ENCODE measurements at regions not wholly inside any gene's neighbourhood (a gene's known extent, or its start where the extent isn't known, plus 50 kb on each side); places are given as distances from the start of the nearest gene placed in this dataset.

DNA sequence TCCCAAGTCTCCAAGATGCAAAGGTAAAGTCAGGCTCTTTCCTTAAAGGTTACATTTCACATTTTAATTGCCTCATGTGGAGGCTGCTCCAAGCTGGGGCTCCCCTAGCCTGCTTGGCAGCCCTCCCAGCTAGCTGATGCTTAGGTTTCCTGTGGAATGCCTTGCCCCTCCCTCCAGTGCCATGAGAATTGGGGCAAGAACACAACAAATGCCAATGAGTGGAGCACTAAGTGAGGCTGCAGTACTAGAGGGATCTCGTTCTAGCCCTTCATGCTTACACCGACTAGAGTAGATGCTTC lies 597.7 kb downstream of the MID1IP1 start:
- ChIA-PET POLR2A (ENCODE audit: unreplicated experiment) (no interaction called here), CTCF (no interaction called here)
- DNase-seq (no peak), ATAC-seq (ENCODE audit: low read depth) (no peak)
- Histone ChIP-seq H2AFZ (replicated peaks; ENCODE audit: low read length, poor library complexity) (no peak overlapping the region), H3K9me3 (ENCODE audit: control insufficient read depth, insufficient read depth, low read length) (no peaks in the 10 kb centered on the region; the same call in 1 of the 2 replicates), H3K23ac (ENCODE audit: low read depth, low read length) (no peak overlapping the region), H4K5ac (ENCODE audit: low read depth, low read length) (no peak overlapping the region), H3K4ac (ENCODE audit: low read depth, low read length) (no peak overlapping the region), H4K8ac (ENCODE audit: low read depth in 2 of 2, low read length in 2 of 2) (no peak overlapping the region), H2AK9ac (replicated peaks; ENCODE audit: low read depth, low read length, poor library complexity) (no peak overlapping the region), H3K36me3 (ENCODE audit: control insufficient read depth, insufficient read depth, low read length) (no peaks in the 10 kb centered on the region), H3K27me3 (ENCODE audit: control insufficient read depth, insufficient read depth, low read length) (peaks cover 10% of the 10 kb centered on the region), H3K4me3 (ENCODE audit: insufficient read depth, low read depth, low read length) (no peak overlapping the region), H2BK120ac (ENCODE audit: low read depth, low read length) (no peak overlapping the region), H3K56ac (ENCODE audit: extremely low read depth, insufficient read depth, low read length) (no peak overlapping the region), H3K79me1 (ENCODE audit: low read depth in 1 of 2, low read length in 2 of 2) (no peaks in the 10 kb centered on the region), H2BK5ac (ENCODE audit: low read depth, low read length, poor library complexity, severe bottlenecking) (no peak overlapping the region), H3K18ac (ENCODE audit: low read depth, low read length) (no peak overlapping the region), H3K14ac (replicated peaks; ENCODE audit: low read depth, low read length) (no peak overlapping the region), H3K27ac (ENCODE audit: insufficient read depth, low read length) (no peak overlapping the region), H2BK20ac (ENCODE audit: low read depth, low read length) (no peak overlapping the region), H4K91ac (ENCODE audit: insufficient read depth, low read depth, low read length) (no peak overlapping the region), H3K4me1 (ENCODE audit: control insufficient read depth, insufficient read depth, low read length) (no peaks in the 10 kb centered on the region), H2BK15ac (ENCODE audit: low read depth, low read length) (no peak overlapping the region), H3K9ac (ENCODE audit: low read depth, low read length) (no peak overlapping the region), H4K20me1 (ENCODE audit: insufficient read depth, low read length) (no peaks in the 10 kb centered on the region), H2AK5ac (ENCODE audit: low read depth, low read length) (no peak overlapping the region), H3K4me2 (ENCODE audit: low read depth, low read length) (no peak overlapping the region), H3K9me1 (ENCODE audit: insufficient read depth, low read length) (no peaks in the 10 kb centered on the region)
- in situ Hi-C loops (cut with MboI; ENCODE audit: low sequenced_read_pairs), result no loop called here
- no TSS peak for BruUV-seq (replicated peaks)
- dilution Hi-C loops (cut with HindIII; ENCODE audit: low sequenced_read_pairs, unreplicated experiment), result no loop called here
- intact Hi-C loops (cut with micrococcal nuclease), result no loop called here
- TF ChIP-seq MAFK (IDR thresholded peaks at IDR 0.05; ENCODE audit: low read depth, low read length) (no peak), CHD1 (IDR thresholded peaks at IDR 0.05; ENCODE audit: low read depth, low read length) (no peak), FOS (IDR thresholded peaks at IDR 0.05; ENCODE audit: low read depth, low read length) (no peak), NFE2L2 (IDR thresholded peaks at IDR 0.05; ENCODE audit: low read depth, low read length) (no peak), POLR2A (IDR thresholded peaks at IDR 0.05; ENCODE audit: low read depth, low read length) (no peak), RAD21 (IDR thresholded peaks at IDR 0.05; ENCODE audit: low read length) (no peak), SMC3 (IDR thresholded peaks at IDR 0.05; ENCODE audit: low read depth, low read length) (no peak)
- TF ChIP-seq, protein P1, sequence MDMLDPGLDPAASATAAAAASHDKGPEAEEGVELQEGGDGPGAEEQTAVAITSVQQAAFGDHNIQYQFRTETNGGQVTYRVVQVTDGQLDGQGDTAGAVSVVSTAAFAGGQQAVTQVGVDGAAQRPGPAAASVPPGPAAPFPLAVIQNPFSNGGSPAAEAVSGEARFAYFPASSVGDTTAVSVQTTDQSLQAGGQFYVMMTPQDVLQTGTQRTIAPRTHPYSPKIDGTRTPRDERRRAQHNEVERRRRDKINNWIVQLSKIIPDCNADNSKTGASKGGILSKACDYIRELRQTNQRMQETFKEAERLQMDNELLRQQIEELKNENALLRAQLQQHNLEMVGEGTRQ (IDR thresholded peaks at IDR 0.05; ENCODE audit: low read depth, low read length), result no peak
- WGBS, 2 experiments (ENCODE audit: extremely low coverage in 2 of 2, insufficient read length in 1 of 2), result no CpG with 5 or more reads among the region's 2 CpGs

All from IMR-90 (cell line).